GM12873 (cell line): ENCODE measurements at regions not wholly inside any gene's neighbourhood (a gene's known extent, or its start where the extent isn't known, plus 50 kb on each side); places are given as distances from the start of the nearest gene placed in this dataset.

Experiments used
- CTCF ChIP-seq: IDR thresholded peaks from 2 replicates; pipeline ENCODE4 v1.5.1; 2012; ENCODE audit warnings: low read depth, mild to moderate bottlenecking, moderate library complexity, low read length, control low read depth; ENCODE audit not compliant: insufficient read depth; ENCODE audit errors: missing control alignments

- no peak for TF ChIP-seq CTCF
These were observed 776.1 kb downstream of the AACS start for GRCh38 chr12:125841332-125841731.

DNA sequence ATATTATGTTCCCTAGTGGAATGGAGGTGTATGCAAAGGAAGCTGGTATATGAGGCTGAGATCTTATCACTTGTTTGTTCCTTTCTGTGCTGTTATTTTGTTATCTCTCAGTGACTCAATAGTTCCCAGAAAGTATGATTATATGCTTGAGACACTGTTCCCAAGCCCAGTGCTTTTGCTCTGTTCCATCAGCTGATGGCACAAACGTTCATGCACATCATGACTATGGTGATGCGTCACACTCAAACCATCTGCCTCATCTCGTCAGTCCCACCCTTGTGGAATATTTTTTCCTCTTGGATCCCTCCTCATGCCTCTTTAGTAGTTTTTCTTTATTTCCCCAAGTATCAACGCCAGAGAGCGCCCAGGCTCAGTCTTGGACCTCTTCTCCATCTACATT lies 786.9 kb downstream of the AACS start:
- no peak for TF ChIP-seq CTCF

DNA sequence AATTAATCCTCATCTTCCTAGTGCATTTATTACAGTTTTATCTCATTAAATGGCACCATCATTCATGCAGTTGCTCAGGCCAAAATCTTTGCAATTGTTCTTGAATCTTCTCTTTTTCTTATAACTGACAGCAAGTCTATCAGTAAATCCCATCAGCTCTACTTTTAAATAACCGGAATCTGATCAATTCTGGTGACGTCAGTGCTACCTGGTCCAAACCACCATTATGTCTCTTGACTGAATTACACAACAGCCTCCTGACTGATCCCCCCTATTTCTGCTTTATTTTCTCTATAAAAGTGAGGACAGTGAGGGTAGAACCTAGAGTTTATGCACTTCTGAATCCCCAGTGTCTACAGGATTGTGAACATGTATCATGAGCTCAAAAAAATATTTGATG lies 787.4 kb downstream of the AACS start:
- no peak for TF ChIP-seq CTCF

DNA sequence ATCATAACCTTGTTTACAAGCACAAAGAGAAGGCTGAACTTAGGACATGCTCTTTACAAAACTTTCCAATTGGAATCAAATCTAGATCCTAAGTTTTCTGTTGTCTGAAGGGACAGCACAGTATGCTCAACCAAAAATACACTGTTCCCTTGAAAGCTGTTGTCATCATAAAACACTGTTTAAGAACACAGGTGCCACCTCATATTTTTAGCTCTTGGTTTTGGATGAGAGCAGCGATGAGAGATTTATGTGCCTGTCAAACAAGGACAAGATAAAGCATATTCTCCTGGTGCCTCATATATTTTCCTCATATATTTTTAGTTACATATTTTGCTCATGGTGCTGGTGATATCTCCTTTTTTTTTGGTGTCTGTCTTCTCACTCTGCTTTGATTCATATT lies 788.4 kb downstream of the AACS start:
- no peak for TF ChIP-seq CTCF

DNA sequence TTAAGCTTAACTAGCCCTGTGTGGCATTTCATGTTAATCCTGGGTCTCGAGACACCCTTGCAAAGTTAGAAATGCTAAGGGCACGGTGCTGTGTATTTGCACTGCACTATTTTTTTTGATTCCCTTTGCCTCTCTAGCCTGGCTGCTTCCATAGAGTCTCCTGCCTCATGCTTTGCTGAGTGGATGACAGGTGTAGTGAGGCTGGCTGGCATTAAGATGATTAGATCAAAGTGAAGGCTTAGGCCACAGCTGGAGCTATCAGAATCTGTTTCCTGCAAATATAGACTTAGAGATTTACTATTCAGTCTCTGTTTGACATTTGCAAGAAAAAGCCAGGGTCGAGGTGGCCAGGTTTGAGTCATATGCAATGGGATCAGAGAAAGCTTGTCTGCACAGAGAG lies 791.1 kb downstream of the AACS start:
- TF ChIP-seq CTCF = no peak

GRCh38 chr12:125856896-125857295 lies 791.7 kb downstream of the AACS start:
- no peak for TF ChIP-seq CTCF

DNA sequence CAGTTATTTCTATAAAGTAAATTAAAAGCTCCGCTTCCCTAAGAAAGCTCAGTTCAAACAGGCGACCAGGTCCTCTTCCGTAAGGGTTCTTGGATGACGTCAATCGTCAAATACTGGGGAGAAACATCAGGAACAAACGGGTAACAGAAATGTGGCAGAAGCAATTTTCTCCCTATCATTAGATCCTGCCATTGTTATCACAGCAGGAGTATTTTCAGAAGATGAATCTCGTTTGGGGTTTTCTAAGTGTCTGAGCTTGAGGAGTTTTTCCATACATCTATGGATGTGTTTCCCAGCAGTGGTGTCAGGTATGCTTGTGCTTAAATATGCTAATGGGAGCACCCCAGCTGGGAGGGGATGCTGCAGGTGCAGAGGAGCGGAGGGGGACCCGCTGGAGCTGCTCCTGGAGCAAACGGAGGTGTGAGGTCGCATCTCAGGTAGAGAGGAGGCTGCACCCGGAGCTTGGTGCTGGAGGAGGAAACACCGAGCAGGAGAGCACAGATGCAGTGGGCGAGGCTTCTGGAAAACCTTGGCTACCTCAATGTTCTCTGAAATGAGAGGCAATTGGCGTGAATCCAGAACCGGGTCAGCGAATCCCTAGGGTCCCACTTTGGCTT lies 795.5 kb downstream of the AACS start:
- TF ChIP-seq CTCF = no peak
